Fibroblast of lung (primary cell): ENCODE measurements at regions not wholly inside any gene's neighbourhood (a gene's known extent, or its start where the extent isn't known, plus 50 kb on each side); places are given as distances from the start of the nearest gene placed in this dataset.
A peak's percentile ranks its signal among the peaks of the same experiment; 100 is the strongest.

Experiments used
- DNase-seq, 2 donors: peaks; one replicate each; pipeline versions ENCODE4 v3.0.0 to v3.0.0-alpha.2; 2010; ENCODE audit warnings: low read depth in 2 of 2
- H2AFZ ChIP-seq: 2 replicates; pipeline ENCODE4 v1.5.1; 2012; ENCODE audit warnings: low read length, control low read depth, inconsistent platforms
- H3K27ac ChIP-seq: 2 replicates; pipeline ENCODE4 v1.5.1; 2011; ENCODE audit warnings: low read length, control low read depth; ENCODE audit not compliant: insufficient read depth
- H3K27me3 ChIP-seq: 2 replicates; pipeline ENCODE4 v1.5.1; 2011; ENCODE audit warnings: mild to moderate bottlenecking, low read length; ENCODE audit not compliant: control insufficient read depth, insufficient read depth
- H3K36me3 ChIP-seq: 2 replicates; pipeline ENCODE4 v1.5.1; 2011; ENCODE audit warnings: low read length; ENCODE audit not compliant: control insufficient read depth, insufficient read depth
- H3K4me1 ChIP-seq: 2 replicates; pipeline ENCODE4 v1.5.1; 2011; ENCODE audit warnings: low read length; ENCODE audit not compliant: control insufficient read depth, insufficient read depth; ENCODE audit errors: extremely low read depth
- H3K4me2 ChIP-seq: 2 replicates; pipeline ENCODE4 v1.5.1; 2011; ENCODE audit warnings: low read length, control low read depth; ENCODE audit not compliant: insufficient read depth; ENCODE audit errors: extremely low read depth
- H3K4me3 ChIP-seq, 4 experiments: fragments of 200-600 bp in 1 of 4; sonication (generic) in 1 of 4; replicated peaks in 1 of 4; 2 replicates each; pipeline ENCODE4 v1.5.1; 2011 to 2016; ENCODE audit warnings: low read length in 4 of 4, low read depth in 3 of 4, mild to moderate bottlenecking in 3 of 4, control low read depth in 2 of 4, inconsistent platforms in 1 of 4, mixed read lengths in 1 of 4; ENCODE audit not compliant: insufficient read depth in 1 of 4; ENCODE audit errors: control extremely low read depth in 1 of 4
- H3K79me2 ChIP-seq: 2 replicates; pipeline ENCODE4 v1.5.1; 2012; ENCODE audit warnings: mild to moderate bottlenecking, low read length, inconsistent platforms; ENCODE audit not compliant: control insufficient read depth, insufficient read depth
- H3K9ac ChIP-seq: 2 replicates; pipeline ENCODE4 v1.5.1; 2011; ENCODE audit warnings: mild to moderate bottlenecking, low read length, control low read depth; ENCODE audit not compliant: insufficient read depth
- H3K9me3 ChIP-seq: 2 replicates; pipeline ENCODE4 v1.5.1; 2012; ENCODE audit warnings: low read depth, low read length; ENCODE audit not compliant: control insufficient read depth, insufficient read depth
- H4K20me1 ChIP-seq: 2 replicates; pipeline ENCODE4 v1.5.1; 2011; ENCODE audit warnings: low read length; ENCODE audit not compliant: control insufficient read depth, insufficient read depth; ENCODE audit errors: extremely low read depth
- EZH2 ChIP-seq: IDR thresholded peaks from 2 replicates; pipeline ENCODE4 v1.5.1; 2012; ENCODE audit warnings: low read length, control low read depth, mild to moderate bottlenecking; ENCODE audit errors: missing control alignments
- TF ChIP-seq, protein P1 (sequence below), 2 donors: IDR thresholded peaks in 1 of 2; conservative IDR thresholded peaks in 1 of 2; 1 replicate in 1 of 2; 2 replicates in 1 of 2; pipeline ENCODE4 v1.5.1; 2011 to 2012; ENCODE audit warnings: low read length in 2 of 2, control low read depth in 1 of 2, inconsistent platforms in 1 of 2, low read depth in 1 of 2, mild to moderate bottlenecking in 1 of 2

DNA sequence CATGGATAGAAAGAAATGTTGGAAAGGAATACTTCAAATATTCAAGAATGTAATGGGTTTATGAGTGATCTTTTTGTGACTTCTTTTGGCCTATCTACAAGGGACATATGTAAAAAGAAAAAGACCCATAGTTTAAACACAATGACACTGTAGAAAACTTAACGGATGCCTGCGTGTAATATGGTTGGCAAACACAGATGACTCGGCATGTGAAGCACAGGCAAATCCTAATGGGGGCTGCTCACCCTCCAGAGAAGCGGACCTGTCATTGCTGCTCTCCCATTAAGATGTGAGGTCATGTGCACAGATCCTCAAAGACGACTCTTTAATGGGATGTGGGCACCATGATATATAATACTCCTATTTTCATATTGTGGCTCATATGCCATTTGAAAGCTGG, 366.6 kb upstream of the TMEM132C start:
- Histone ChIP-seq H3K27ac (no peak overlapping the region), H3K36me3 (no peaks in the 10 kb centered on the region), H2AFZ (no peak overlapping the region), H3K9ac (no peak overlapping the region), H4K20me1 (no peaks in the 10 kb centered on the region), H3K27me3 (no peaks in the 10 kb centered on the region), H3K4me3 (no peak overlapping the region), H3K9me3 (no peaks in the 10 kb centered on the region), H3K79me2 (no peaks in the 10 kb centered on the region), H3K4me1 (no peaks in the 10 kb centered on the region), H3K4me2 (no peak overlapping the region)
- TF ChIP-seq EZH2, result no peak
- TF ChIP-seq, protein P1, sequence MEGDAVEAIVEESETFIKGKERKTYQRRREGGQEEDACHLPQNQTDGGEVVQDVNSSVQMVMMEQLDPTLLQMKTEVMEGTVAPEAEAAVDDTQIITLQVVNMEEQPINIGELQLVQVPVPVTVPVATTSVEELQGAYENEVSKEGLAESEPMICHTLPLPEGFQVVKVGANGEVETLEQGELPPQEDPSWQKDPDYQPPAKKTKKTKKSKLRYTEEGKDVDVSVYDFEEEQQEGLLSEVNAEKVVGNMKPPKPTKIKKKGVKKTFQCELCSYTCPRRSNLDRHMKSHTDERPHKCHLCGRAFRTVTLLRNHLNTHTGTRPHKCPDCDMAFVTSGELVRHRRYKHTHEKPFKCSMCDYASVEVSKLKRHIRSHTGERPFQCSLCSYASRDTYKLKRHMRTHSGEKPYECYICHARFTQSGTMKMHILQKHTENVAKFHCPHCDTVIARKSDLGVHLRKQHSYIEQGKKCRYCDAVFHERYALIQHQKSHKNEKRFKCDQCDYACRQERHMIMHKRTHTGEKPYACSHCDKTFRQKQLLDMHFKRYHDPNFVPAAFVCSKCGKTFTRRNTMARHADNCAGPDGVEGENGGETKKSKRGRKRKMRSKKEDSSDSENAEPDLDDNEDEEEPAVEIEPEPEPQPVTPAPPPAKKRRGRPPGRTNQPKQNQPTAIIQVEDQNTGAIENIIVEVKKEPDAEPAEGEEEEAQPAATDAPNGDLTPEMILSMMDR (conservative IDR thresholded peaks at IDR 0.05 in 1 of 2, IDR thresholded peaks at IDR 0.05 in 1 of 2; ENCODE audit: low read depth in 1 of 2, low read length in 2 of 2), result no peak
- DNase-seq, result no peak

DNA sequence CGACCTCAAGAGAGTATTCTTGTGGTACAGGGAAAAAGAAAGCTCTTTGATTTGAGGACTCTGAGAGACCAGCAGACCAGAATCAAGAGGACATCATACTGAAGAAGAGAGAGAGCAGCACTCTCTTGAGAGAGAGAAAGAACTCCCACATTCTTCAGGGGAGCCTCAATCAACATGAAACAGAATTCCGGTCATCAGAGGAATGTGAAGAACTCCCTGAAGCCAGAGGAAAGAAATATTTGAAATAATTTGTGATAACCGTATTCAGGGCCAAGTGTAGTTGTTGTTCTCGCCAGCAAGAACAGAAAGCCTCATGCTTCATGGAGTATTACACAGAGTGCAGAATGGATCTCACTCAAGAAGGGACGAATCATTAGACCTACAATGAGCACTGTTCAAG, 363.8 kb upstream of the TMEM132C start:
- Histone ChIP-seq H3K4me3 (no peak overlapping the region), H3K9me3 (no peaks in the 10 kb centered on the region)

DNA sequence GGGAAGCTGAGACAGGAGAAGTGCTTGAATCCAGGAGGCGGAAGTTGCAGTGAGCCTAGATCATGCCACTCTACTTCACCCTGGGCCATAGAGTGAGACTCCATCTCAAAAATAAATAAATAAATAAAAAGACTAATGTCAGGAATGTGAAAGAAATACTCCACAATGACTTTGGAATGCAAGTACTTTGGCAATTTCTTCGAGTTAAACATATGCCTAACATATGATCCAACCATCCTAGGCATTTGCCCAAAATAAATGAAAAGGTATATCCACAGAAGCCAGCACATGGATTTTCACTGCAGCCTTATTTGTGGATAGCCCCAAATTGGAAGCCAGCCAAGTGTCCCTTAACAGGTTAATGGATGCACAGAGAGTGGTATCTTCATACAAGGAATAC, 357.9 kb upstream of the TMEM132C start:
- TF ChIP-seq EZH2, result no peak
- TF ChIP-seq, protein P1 (conservative IDR thresholded peaks at IDR 0.05 in 1 of 2, IDR thresholded peaks at IDR 0.05 in 1 of 2; ENCODE audit: low read depth in 1 of 2, low read length in 2 of 2), result no peak
- no peaks in the 10 kb centered on the region for H3K9me3 ChIP-seq
- no peaks in the 10 kb centered on the region for H3K27me3 ChIP-seq
- peak in 1 of 2 donors; percentile 41 for DNase-seq
- no peak overlapping the region for H3K27ac ChIP-seq
- H3K4me2 ChIP-seq, result no peak overlapping the region
- H2AFZ ChIP-seq, result no peak overlapping the region
- H3K4me1 ChIP-seq, result no peaks in the 10 kb centered on the region
- no peaks in the 10 kb centered on the region for H3K36me3 ChIP-seq
- no peaks in the 10 kb centered on the region for H4K20me1 ChIP-seq
- no peak overlapping the region for H3K9ac ChIP-seq
- H3K79me2 ChIP-seq, result no peaks in the 10 kb centered on the region
- no peak overlapping the region for H3K4me3 ChIP-seq

More for the DNA sequence above, 363.8 kb upstream of the TMEM132C start:
- no peaks in the 10 kb centered on the region for H3K79me2 ChIP-seq
- no peak overlapping the region for H3K9ac ChIP-seq
- peak in 1 of 2 donors; percentile 82 for DNase-seq
- H3K27ac ChIP-seq, result no peak overlapping the region
- H4K20me1 ChIP-seq, result no peaks in the 10 kb centered on the region
- H3K4me2 ChIP-seq, result no peak overlapping the region
- no peaks in the 10 kb centered on the region for H3K36me3 ChIP-seq
- no peaks in the 10 kb centered on the region for H3K27me3 ChIP-seq
- TF ChIP-seq EZH2, result no peak
- TF ChIP-seq, protein P1 (conservative IDR thresholded peaks at IDR 0.05 in 1 of 2, IDR thresholded peaks at IDR 0.05 in 1 of 2; ENCODE audit: low read depth in 1 of 2, low read length in 2 of 2), result no peak
- no peaks in the 10 kb centered on the region for H3K4me1 ChIP-seq
- no peak overlapping the region for H2AFZ ChIP-seq
